ENCODE measurements at regions not wholly inside any gene's neighbourhood (a gene's known extent, or its start where the extent isn't known, plus 50 kb on each side); places are given as distances from the start of the nearest gene placed in this dataset.
"Not testable (repeated sequence)": the region's sequence is repeated elsewhere in the genome, so short reads cannot be mapped to it uniquely, and the experiment has no call there.

GRCh38 chr11:90468923-90469322 is 246.1 kb upstream of the CHORDC1 start:
- intact Hi-C loops (cut with micrococcal nuclease): no loop called here

GRCh38 chr11:90465553-90465952 is 242.7 kb upstream of the CHORDC1 start:
- intact Hi-C loops (cut with micrococcal nuclease): no loop called here

- intact Hi-C loops (cut with micrococcal nuclease): loop anchor here (10.0 kb wide), 1 partner anchor 171 kb away; no protein-coding TSS in a partner anchor
These were observed 232.6 kb upstream of the CHORDC1 start for GRCh38 chr11:90455347-90455920.

GRCh38 chr11:90453525-90453924 is 230.7 kb upstream of the CHORDC1 start:
- intact Hi-C loops (cut with micrococcal nuclease): loop anchor here (10.0 kb wide), 1 partner anchor 169 kb away; no protein-coding TSS in a partner anchor

GRCh38 chr11:90449606-90450005 is 226.8 kb upstream of the CHORDC1 start:
- intact Hi-C loops (cut with micrococcal nuclease): loop anchor here (10.0 kb wide), 1 partner anchor 165 kb away; no protein-coding TSS in a partner anchor

- intact Hi-C loops (cut with micrococcal nuclease): no loop called here
These were observed 225.4 kb upstream of the CHORDC1 start for GRCh38 chr11:90448256-90448655.

GRCh38 chr11:90447618-90448017 is 224.8 kb upstream of the CHORDC1 start:
- intact Hi-C loops (cut with micrococcal nuclease): no loop called here

- intact Hi-C loops (cut with micrococcal nuclease): no loop called here
These were observed 223.4 kb upstream of the CHORDC1 start for GRCh38 chr11:90446207-90446606.

GRCh38 chr11:90438069-90438468 is 215.2 kb upstream of the CHORDC1 start:
- intact Hi-C loops (cut with micrococcal nuclease): no loop called here

GRCh38 chr11:90434858-90435257 is 212.0 kb upstream of the CHORDC1 start:
- intact Hi-C loops (cut with micrococcal nuclease): no loop called here

GRCh38 chr11:90428836-90429235 is 206.0 kb upstream of the CHORDC1 start:
- intact Hi-C loops (cut with micrococcal nuclease): no loop called here

GRCh38 chr11:90426442-90426841 is 203.6 kb upstream of the CHORDC1 start:
- intact Hi-C loops (cut with micrococcal nuclease): no loop called here

GRCh38 chr11:90423378-90423777 is 200.5 kb upstream of the CHORDC1 start:
- intact Hi-C loops (cut with micrococcal nuclease): no loop called here

GRCh38 chr11:90422787-90423186 is 199.9 kb upstream of the CHORDC1 start:
- intact Hi-C loops (cut with micrococcal nuclease): not testable (repeated sequence)

GRCh38 chr11:90414221-90414620 is 191.4 kb upstream of the CHORDC1 start:
- intact Hi-C loops (cut with micrococcal nuclease): no loop called here

GRCh38 chr11:90407350-90407749 is 184.5 kb upstream of the CHORDC1 start:
- intact Hi-C loops (cut with micrococcal nuclease): no loop called here

GRCh38 chr11:90392692-90393091 is 169.8 kb upstream of the CHORDC1 start:
- intact Hi-C loops (cut with micrococcal nuclease): no loop called here

- intact Hi-C loops (cut with micrococcal nuclease): no loop called here
These were observed 168.9 kb upstream of the CHORDC1 start for GRCh38 chr11:90391756-90392155.

- intact Hi-C loops (cut with micrococcal nuclease): no loop called here
These were observed 157.4 kb upstream of the CHORDC1 start for GRCh38 chr11:90380206-90380605.

- intact Hi-C loops (cut with micrococcal nuclease): no loop called here
These were observed 151.1 kb upstream of the CHORDC1 start for GRCh38 chr11:90373971-90374370.

- intact Hi-C loops (cut with micrococcal nuclease): no loop called here
These were observed 141.7 kb upstream of the CHORDC1 start for GRCh38 chr11:90364527-90364926.

- intact Hi-C loops (cut with micrococcal nuclease): no loop called here
These were observed 140.9 kb upstream of the CHORDC1 start for GRCh38 chr11:90363739-90364138.

- intact Hi-C loops (cut with micrococcal nuclease): no loop called here
These were observed 132.4 kb upstream of the CHORDC1 start for GRCh38 chr11:90355200-90355599.

- intact Hi-C loops (cut with micrococcal nuclease): no loop called here
These were observed 126.9 kb upstream of the CHORDC1 start for GRCh38 chr11:90349731-90350130.

Data from T-helper 1 cell treated with Interleukin-12 subunit alpha and Interleukin-12 subunit beta and Interleukin-4 antibody, amounts not matched to agents 30 ng/mL and 1 ng/mL, for 36 hours (primary cell).